Inflammatory macrophage (primary cell): ENCODE measurements at regions not wholly inside any gene's neighbourhood (a gene's known extent, or its start where the extent isn't known, plus 50 kb on each side); places are given as distances from the start of the nearest gene placed in this dataset.

Source experiments
- DNase-seq, 2 donors: peaks; one replicate each; pipeline ENCODE4 v3.0.0-alpha.2; 2020 to 2022

DNA sequence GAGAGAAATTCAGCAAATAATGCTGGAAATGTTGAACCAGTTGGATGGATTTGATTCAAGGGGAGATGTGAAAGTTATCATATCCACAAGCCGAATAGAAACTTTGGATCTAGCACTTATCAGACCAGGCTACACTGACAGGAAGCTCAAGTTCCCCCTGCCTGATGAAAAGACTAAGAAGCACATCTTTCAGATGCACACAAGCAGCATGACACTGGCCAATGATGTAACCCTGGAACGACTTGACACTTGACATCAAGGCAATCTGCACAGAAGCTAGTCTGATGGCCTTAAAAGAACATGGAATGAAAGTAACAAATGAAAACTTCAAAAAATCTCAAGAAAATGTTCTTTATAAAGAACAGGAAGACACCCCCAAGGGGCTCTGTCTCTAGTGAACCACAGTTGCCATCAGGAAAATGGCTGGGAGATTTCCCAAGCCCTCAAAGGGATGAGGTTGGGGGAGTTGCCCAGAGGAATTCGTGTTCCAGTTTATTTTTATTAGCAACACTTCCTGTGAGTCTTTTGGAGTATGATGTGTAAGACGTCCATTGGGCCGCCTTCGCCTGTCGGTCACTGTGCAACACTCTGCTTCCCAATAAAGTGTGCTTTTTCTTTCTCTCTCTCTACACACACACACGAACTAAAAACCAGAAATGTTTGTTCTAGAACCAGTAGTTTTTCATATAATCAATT lies 200.0 kb downstream of the HIBADH start:
- no peak for DNase-seq

- DNase-seq, result no peak
Measured at GRCh38 chr7:27464970-27465369, 197.7 kb downstream of the HIBADH start.

DNA sequence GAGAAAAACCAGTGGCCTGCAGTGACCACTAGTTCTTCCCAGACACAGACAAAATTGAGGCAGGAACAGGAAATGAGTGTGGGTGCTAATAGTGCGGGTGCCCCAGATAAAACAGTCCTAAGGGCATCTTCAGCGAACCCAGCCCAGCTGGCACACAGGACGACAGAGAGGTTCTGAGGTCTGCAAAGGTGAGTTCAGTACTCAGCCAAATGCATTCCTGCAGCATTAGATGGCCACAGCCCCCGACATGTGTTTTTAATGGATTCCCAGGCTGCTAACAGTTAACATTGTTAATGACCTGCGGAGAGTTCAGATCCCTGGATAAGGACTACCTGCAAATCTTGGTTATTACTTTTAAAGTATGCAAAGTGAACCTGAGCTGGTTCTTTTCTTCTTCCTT lies 196.0 kb downstream of the HIBADH start:
- no peak for DNase-seq

DNA sequence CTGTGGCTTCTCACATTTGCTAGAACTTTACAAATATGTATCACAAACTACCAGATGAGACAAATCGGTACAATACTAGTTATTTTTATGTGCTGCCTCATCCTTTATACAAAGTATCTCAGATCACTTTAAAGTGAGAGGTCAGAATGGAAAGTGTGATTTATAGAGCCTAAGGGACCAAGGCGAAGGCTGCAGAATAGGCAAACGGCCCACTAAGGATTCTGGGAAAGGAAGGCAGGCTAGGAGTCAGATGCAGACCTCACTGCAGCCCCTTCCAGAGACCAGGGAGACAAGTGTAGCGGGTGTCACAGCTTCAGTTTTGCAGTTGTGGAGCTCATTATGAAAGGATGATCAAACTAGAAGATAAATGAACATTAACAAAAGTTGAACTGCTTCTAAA lies 190.6 kb downstream of the HIBADH start:
- no peak for DNase-seq
